ENCODE measurements at regions not wholly inside any gene's neighbourhood (a gene's known extent, or its start where the extent isn't known, plus 50 kb on each side); places are given as distances from the start of the nearest gene placed in this dataset.
"Not testable (repeated sequence)": the region's sequence is repeated elsewhere in the genome, so short reads cannot be mapped to it uniquely, and the experiment has no call there.

DNA sequence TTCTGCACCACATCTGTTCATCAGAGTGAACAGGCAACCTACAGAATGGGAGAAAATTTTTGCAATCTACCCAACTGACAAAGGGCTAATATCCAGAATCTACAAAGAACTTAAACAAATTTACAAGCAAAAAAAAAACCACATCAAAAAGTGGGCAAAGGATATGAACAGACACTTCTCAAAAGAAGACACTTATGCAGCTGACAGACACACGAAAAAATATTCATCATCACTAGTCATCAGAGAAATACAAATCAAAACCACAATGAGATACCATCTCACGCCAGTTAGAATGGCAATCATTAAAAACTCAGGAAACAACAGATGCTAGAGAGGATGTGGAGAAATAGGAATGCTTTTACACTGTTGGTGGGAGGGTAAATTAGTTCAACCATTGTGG lies 59.1 kb upstream of the UBE2E2 start:
- not testable (repeated sequence) for H3K36me3 Mint-ChIP-seq (ENCODE audit: low read depth); H3K27ac Mint-ChIP-seq; H3K4me3 Mint-ChIP-seq; H3K27me3 Mint-ChIP-seq (ENCODE audit: low read depth); H3K4me1 Mint-ChIP-seq (ENCODE audit: low read depth); H3K9me3 Mint-ChIP-seq

- no peaks in the 10 kb centered on the region for H3K9me3 Mint-ChIP-seq
- peaks cover 4% of the 10 kb centered on the region for H3K27me3 Mint-ChIP-seq (ENCODE audit: low read depth)
- no peaks in the 10 kb centered on the region for H3K4me1 Mint-ChIP-seq (ENCODE audit: low read depth)
- H3K27ac Mint-ChIP-seq, result no peak overlapping the region
- no peak overlapping the region for H3K4me3 Mint-ChIP-seq
- H3K36me3 Mint-ChIP-seq (ENCODE audit: low read depth), result no peaks in the 10 kb centered on the region
Measured at GRCh38 chr3:23146163-23146562, 57.0 kb upstream of the UBE2E2 start.

DNA sequence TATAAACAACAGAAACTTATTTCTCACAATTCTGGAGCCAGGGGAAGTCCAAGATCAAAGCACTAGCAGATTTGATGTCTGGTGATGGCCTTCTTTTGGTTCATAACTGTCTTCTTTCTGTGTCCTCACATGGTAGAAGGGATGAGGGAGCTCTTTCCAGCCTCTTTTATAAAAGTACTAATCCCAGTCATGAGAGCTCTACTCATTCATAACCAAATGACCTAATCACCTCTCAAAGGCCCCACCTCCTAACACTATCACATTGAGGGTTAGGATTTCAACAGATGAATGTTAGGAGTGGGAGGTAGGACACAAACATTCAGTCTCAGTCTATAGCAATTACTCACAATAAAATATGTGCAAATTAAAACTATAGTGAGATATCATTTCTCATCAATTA lies 50.1 kb upstream of the UBE2E2 start:
- Mint-ChIP-seq H3K4me1 (ENCODE audit: low read depth) (no peaks in the 10 kb centered on the region), H3K27ac (no peak overlapping the region), H3K36me3 (ENCODE audit: low read depth) (no peaks in the 10 kb centered on the region), H3K9me3 (no peaks in the 10 kb centered on the region), H3K27me3 (ENCODE audit: low read depth) (peaks cover 4% of the 10 kb centered on the region), H3K4me3 (no peak overlapping the region)

Measured in T-helper 1 cell treated with Interleukin-12 subunit alpha and Interleukin-12 subunit beta and Interleukin-4 antibody, amounts not matched to agents 30 μg/mL and 1 μg/mL, for 36 hours (primary cell).